Left kidney (tissue), 1 donor: ENCODE measurements at regions not wholly inside any gene's neighbourhood (a gene's known extent, or its start where the extent isn't known, plus 50 kb on each side); places are given as distances from the start of the nearest gene placed in this dataset.
"Not testable (repeated sequence)": the region's sequence is repeated elsewhere in the genome, so short reads cannot be mapped to it uniquely, and the experiment has no call there.

Experiments used
- DNase-seq: peaks from one replicate; pipeline ENCODE4 v3.0.0-alpha.2; 2013

DNA sequence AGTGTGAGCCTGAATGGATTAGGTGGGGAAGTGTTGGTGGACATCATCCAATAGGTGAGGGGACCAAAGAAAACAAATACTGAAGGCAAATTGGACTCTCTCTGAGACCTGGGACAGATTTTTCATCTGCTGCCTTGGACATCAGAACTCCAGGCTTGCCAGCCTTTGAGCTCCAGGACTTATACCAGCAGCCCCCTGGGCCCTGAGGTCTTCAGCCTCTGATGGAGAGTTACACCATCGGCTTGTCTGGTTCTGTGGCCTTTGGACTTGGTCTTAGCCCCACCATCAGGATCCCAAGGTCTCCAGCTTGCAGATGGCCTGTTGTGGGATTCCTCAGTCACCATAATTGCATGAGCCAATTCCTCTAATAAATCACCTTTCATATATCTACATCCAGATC lies 80.8 kb upstream of the SLC8A3 start:
- DNase-seq = no peak

DNA sequence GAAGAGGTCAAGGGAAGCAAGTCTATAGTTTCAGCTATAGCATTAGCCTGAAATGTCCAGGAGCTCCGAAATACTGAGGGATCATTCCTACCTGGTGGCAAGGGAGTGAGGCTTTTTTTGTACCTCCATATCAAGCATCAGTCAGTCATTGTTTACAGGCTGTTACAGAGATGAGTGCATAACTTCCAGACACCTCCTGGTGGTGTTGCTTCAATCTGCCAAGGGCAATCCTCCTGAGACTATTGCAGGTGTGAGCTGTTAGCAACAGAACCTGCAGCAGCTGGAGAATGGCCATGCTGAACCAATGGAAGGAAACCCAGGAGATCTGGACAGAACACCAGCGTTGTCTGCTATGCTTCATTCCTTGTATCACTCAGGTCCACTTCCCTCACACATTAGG lies 80.0 kb upstream of the SLC8A3 start:
- DNase-seq = no peak

GRCh38 chr14:70266157-70266556 lies 77.4 kb upstream of the SLC8A3 start:
- no peak for DNase-seq

DNA sequence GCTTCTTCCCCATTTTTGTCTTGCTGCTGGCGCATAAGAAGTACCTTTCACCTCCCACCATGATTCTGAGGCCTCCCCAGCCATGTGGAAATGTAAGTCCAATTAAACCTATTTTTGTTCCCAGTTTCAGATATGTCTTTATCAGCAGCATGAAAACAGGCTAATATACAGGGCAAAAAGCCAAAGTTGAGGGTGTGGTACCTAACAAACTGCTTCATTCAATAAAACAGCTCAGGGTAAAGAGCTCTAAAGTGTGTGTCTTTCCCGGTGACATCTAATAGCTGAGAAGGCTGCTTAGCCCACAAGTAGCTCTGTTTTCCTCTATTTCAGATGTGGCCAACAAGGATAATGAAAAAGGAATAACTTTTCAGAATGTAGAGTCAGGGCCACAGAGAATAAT lies 76.7 kb upstream of the SLC8A3 start:
- no peak for DNase-seq

DNA sequence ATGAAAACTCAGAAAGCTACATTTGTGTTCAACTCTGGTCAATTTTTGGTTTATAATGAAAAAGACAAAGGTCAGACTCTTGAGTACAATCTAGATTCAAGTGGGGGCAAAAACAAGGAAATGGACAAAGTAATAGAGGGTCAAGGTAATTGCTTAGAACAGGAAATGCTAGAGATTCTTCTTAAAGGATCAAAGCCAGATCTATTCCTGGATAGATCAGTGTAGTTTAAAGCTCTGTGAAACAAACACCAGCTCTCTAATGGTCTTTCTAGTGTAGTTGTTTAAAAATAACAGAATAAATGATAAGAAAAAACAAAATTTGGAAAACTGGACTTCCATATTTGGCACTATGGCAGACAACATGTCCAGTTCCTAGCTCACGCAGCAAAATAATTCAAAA lies 70.7 kb upstream of the SLC8A3 start:
- no peak for DNase-seq

DNA sequence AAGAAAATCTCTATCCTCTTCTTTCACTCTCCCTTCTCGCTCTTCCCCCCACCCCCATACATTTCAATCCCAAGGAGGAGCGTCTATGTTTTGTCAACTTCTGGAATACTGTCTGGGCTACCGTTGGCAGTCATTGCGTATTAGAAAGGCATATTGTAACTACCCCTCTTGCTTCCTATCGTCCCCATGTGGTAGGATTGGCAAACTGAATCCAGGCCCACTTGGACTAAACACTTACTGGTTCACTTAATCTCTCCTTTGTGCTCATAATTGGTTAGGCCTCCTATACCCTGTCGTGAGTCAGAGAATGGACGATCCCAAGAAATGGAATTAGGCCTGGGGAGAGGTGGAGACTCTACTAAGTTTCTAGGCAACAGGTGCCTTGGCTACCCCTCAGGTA lies 68.8 kb upstream of the SLC8A3 start:
- DNase-seq = no peak

GRCh38 chr14:70256601-70257000 lies 67.8 kb upstream of the SLC8A3 start:
- no peak for DNase-seq

- peak; percentile 14 for DNase-seq
These were observed 66.6 kb upstream of the SLC8A3 start for GRCh38 chr14:70255071-70256057.

- DNase-seq = peak; percentile 24
These were observed 65.8 kb upstream of the SLC8A3 start for GRCh38 chr14:70254476-70254961.

DNA sequence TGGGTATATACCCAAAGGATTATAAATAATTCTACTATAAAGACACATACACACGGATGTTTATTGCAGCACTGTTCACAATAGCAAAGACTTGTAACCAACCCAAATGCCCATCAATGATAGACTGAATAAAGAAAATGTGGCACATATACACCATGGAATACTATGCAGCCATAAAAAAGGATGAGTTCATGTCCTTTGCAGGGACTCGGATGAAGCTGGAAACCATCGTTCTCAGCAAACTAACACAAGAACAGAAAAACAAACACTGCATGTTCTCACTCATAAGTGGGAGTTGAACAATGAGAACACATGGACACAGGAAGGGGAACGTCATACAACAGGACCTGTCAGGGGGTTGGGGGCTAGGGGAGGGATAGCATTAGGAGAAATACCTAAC lies 64.8 kb upstream of the SLC8A3 start:
- not testable (repeated sequence) for DNase-seq

DNA sequence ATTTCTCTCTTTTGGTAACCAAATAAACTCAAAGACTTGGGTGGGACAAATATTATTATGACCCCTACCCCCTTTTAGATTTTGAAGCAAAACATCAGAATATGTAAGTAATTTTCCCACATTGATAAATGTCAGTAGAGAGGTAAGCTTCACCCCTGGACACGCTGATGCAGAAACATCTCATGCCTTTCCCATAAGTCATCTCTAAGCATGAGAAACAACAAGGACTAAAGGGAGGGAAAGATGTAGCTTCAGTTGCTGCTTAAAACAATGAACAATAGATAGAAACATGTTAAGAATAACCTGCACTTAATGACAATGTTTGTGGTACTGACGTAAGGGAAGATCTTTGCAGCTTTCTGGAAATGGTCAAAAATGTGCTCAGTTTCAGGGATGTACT lies 56.3 kb upstream of the SLC8A3 start:
- DNase-seq = no peak

DNA sequence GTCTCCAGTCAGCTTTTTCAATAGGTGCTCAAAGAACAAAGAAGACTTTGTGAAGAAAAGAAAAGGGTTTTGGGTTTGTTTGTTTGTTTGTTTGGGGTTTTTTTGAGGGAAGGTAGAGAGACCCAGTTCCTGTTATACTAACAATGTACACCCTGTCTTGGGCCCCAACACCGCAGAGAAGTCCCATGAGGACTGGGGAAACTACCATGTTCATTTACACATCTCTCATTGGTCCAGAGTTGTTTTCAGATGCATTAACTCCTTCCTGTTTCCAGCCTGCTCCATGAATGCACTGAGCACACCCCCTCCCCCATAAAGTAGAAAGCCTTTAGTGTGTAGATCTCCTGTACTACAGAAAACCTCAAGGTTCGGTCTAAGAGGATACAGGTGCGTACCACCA lies 51.1 kb upstream of the SLC8A3 start:
- no peak for DNase-seq

- DNase-seq = not testable (repeated sequence)
These were observed 49.9 kb upstream of the SLC8A3 start for GRCh38 chr14:70238635-70239034.
